HEK293T (cell line): ENCODE measurements at regions not wholly inside any gene's neighbourhood (a gene's known extent, or its start where the extent isn't known, plus 50 kb on each side); places are given as distances from the start of the nearest gene placed in this dataset.

Experiments
- CTBP1 ChIP-seq: fragments of 450-650 bp; IDR thresholded peaks from 2 replicates; pipeline ENCODE4 v1.6.1; 2016; ENCODE audit warnings: borderline replicate concordance
- ELF4 ChIP-seq: fragments of 450-650 bp; IDR thresholded peaks from 2 replicates; pipeline ENCODE4 v1.6.1; 2017; ENCODE audit warnings: antibody characterized with exemption
- FOXK2 ChIP-seq: fragments of 450-650 bp; IDR thresholded peaks from 2 replicates; pipeline ENCODE4 v1.6.1; 2016; ENCODE audit warnings: mild to moderate bottlenecking
- FOXM1 ChIP-seq: fragments of 450-650 bp; IDR thresholded peaks from 2 replicates; pipeline ENCODE4 v1.6.1; 2017; ENCODE audit warnings: mild to moderate bottlenecking, borderline replicate concordance
- HDGF ChIP-seq: fragments of 450-650 bp; IDR thresholded peaks from 2 replicates; pipeline ENCODE4 v1.6.1; 2017; ENCODE audit warnings: antibody characterized with exemption, borderline replicate concordance
- NFRKB ChIP-seq: fragments of 450-650 bp; IDR thresholded peaks from 2 replicates; pipeline ENCODE4 v1.6.1; 2016; ENCODE audit warnings: mild to moderate bottlenecking, moderate library complexity
- SP1 ChIP-seq: fragments of 450-650 bp; IDR thresholded peaks from 2 replicates; pipeline ENCODE4 v1.6.1; 2017
- TARDBP ChIP-seq: fragments of 450-650 bp; IDR thresholded peaks from 2 replicates; pipeline ENCODE4 v1.6.1; 2016

GRCh38 chr12:94062194-94062593 lies 86.2 kb upstream of the PLXNC1 start:
- no peak for TF ChIP-seq FOXM1
- no peak for TF ChIP-seq CTBP1
- TF ChIP-seq TARDBP, result no peak
- TF ChIP-seq ELF4, result no peak
- no peak for TF ChIP-seq SP1
- TF ChIP-seq HDGF, result no peak
- TF ChIP-seq NFRKB, result no peak
- TF ChIP-seq FOXK2, result no peak
